ENCODE measurements at regions not wholly inside any gene's neighbourhood (a gene's known extent, or its start where the extent isn't known, plus 50 kb on each side); places are given as distances from the start of the nearest gene placed in this dataset.

DNA sequence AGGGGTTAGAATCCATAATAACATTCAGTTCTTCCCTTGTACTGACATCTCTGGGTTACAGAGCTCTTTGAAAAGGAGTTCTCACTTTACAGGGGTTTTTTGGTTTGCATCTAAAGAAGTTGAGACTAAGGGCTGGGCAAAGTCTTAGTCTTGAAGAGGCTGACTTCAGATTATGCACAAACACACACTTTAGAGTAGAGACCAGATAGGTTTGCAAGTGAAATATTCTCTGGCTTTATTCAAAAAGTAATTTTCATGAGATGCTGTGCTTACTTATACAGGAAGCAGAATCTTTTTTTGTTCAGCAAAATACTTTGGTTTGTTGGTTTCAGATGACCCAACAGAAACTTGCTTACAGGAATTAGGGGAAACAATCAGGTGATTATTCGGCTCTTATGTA is 410.9 kb upstream of the LRRTM1 start:
- intact Hi-C loops (cut with micrococcal nuclease; ENCODE audit: unreplicated experiment), result no loop called here
- H3K4me3 ChIP-seq (ENCODE audit: low read depth, low read length, poor library complexity, severe bottlenecking), result no peak overlapping the region
- TF ChIP-seq EZH2 (IDR thresholded peaks at IDR 0.05; ENCODE audit: borderline replicate concordance, low read depth, low read length, poor library complexity, severe bottlenecking), result no peak
- BruUV-seq (replicated peaks), result no TSS peak
- H3K4me1 ChIP-seq (ENCODE audit: insufficient read depth, low read length, poor library complexity, severe bottlenecking), result no peaks in the 10 kb centered on the region
- DNase-seq (ENCODE audit: low spot score), result no peak
- ChIA-PET POLR2A (ENCODE audit: low non-redundant PET) (no interaction called here), CTCF (no interaction called here)
- H3K27ac ChIP-seq (ENCODE audit: low read depth, low read length, poor library complexity, severe bottlenecking), result no peak overlapping the region
- peaks cover 30% of the 10 kb centered on the region for H3K9me3 ChIP-seq (ENCODE audit: low read depth, low read length, poor library complexity, severe bottlenecking)
- no peaks in the 10 kb centered on the region for H3K36me3 ChIP-seq (ENCODE audit: insufficient read depth, low read length, poor library complexity, severe bottlenecking)
- no peaks in the 10 kb centered on the region for H3K27me3 ChIP-seq (replicated peaks; ENCODE audit: insufficient read depth, low read depth, low read length, poor library complexity)

DNA sequence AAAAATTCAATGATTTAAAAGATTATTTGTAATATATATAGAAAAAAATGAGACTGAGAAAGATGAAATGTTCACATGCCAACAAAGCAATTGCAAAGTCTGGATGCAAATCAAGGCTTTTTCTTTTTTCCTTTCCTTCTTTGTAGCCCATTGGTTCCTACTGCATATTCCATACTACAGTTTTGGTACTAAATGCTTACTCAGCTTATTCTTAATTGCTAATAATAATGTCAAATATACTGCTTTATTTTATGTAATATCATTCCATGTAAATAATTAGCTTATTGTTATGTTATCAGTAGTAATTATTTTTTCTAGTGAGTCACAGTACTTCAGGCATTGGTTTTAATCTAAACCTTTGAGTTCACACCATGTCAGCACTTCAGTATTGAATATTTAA is 407.4 kb upstream of the LRRTM1 start:
- Histone ChIP-seq H3K4me1 (ENCODE audit: insufficient read depth, low read length, poor library complexity, severe bottlenecking) (no peaks in the 10 kb centered on the region), H3K9me3 (ENCODE audit: low read depth, low read length, poor library complexity, severe bottlenecking) (peaks cover 30% of the 10 kb centered on the region), H3K36me3 (ENCODE audit: insufficient read depth, low read length, poor library complexity, severe bottlenecking) (no peaks in the 10 kb centered on the region), H3K27ac (ENCODE audit: low read depth, low read length, poor library complexity, severe bottlenecking) (no peak overlapping the region), H3K4me3 (ENCODE audit: low read depth, low read length, poor library complexity, severe bottlenecking) (no peak overlapping the region), H3K27me3 (replicated peaks; ENCODE audit: insufficient read depth, low read depth, low read length, poor library complexity) (no peaks in the 10 kb centered on the region)
- ChIA-PET CTCF (no interaction called here), POLR2A (ENCODE audit: low non-redundant PET) (no interaction called here)
- TF ChIP-seq, protein P1, sequence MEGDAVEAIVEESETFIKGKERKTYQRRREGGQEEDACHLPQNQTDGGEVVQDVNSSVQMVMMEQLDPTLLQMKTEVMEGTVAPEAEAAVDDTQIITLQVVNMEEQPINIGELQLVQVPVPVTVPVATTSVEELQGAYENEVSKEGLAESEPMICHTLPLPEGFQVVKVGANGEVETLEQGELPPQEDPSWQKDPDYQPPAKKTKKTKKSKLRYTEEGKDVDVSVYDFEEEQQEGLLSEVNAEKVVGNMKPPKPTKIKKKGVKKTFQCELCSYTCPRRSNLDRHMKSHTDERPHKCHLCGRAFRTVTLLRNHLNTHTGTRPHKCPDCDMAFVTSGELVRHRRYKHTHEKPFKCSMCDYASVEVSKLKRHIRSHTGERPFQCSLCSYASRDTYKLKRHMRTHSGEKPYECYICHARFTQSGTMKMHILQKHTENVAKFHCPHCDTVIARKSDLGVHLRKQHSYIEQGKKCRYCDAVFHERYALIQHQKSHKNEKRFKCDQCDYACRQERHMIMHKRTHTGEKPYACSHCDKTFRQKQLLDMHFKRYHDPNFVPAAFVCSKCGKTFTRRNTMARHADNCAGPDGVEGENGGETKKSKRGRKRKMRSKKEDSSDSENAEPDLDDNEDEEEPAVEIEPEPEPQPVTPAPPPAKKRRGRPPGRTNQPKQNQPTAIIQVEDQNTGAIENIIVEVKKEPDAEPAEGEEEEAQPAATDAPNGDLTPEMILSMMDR (conservative IDR thresholded peaks at IDR 0.05; ENCODE audit: low read depth, low read length), result no peak
- no peak for TF ChIP-seq EZH2 (IDR thresholded peaks at IDR 0.05; ENCODE audit: borderline replicate concordance, low read depth, low read length, poor library complexity, severe bottlenecking)
- intact Hi-C loops (cut with micrococcal nuclease; ENCODE audit: unreplicated experiment), result no loop called here
- no TSS peak for BruUV-seq (replicated peaks)
- DNase-seq (ENCODE audit: low spot score), result no peak

DNA sequence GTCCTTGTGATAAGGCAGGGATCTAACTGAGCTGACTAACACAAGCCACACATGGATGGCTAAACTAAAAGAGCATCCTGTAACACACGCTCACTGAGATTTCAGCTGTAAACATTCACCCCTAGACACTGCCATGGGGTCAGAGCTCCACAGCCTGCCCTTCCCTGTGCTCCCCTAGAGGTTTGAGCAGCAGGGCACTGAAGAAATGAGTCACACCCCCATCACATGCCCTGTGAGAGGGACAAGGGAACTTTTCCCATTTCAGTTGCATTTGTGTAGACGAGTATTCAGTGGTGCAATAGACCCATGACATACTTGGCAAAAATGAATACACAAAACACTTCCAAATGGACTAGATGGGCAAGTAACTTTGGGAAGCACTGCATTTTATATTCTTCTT is 402.4 kb upstream of the LRRTM1 start:
- TF ChIP-seq EZH2 (IDR thresholded peaks at IDR 0.05; ENCODE audit: borderline replicate concordance, low read depth, low read length, poor library complexity, severe bottlenecking), result no peak
- TF ChIP-seq, protein P1 (conservative IDR thresholded peaks at IDR 0.05; ENCODE audit: low read depth, low read length), result no peak
- no peak overlapping the region for H3K27ac ChIP-seq (ENCODE audit: low read depth, low read length, poor library complexity, severe bottlenecking)
- no peaks in the 10 kb centered on the region for H3K27me3 ChIP-seq (replicated peaks; ENCODE audit: insufficient read depth, low read depth, low read length, poor library complexity)
- BruUV-seq (replicated peaks), result no TSS peak
- ChIA-PET POLR2A (ENCODE audit: low non-redundant PET) (no interaction called here), CTCF (no interaction called here)
- H3K36me3 ChIP-seq (ENCODE audit: insufficient read depth, low read length, poor library complexity, severe bottlenecking), result no peaks in the 10 kb centered on the region
- H3K4me1 ChIP-seq (ENCODE audit: insufficient read depth, low read length, poor library complexity, severe bottlenecking), result no peaks in the 10 kb centered on the region
- peaks cover 16% of the 10 kb centered on the region for H3K9me3 ChIP-seq (ENCODE audit: low read depth, low read length, poor library complexity, severe bottlenecking)
- DNase-seq (ENCODE audit: low spot score), result no peak
- intact Hi-C loops (cut with micrococcal nuclease; ENCODE audit: unreplicated experiment), result no loop called here
- no peak overlapping the region for H3K4me3 ChIP-seq (ENCODE audit: low read depth, low read length, poor library complexity, severe bottlenecking)

DNA sequence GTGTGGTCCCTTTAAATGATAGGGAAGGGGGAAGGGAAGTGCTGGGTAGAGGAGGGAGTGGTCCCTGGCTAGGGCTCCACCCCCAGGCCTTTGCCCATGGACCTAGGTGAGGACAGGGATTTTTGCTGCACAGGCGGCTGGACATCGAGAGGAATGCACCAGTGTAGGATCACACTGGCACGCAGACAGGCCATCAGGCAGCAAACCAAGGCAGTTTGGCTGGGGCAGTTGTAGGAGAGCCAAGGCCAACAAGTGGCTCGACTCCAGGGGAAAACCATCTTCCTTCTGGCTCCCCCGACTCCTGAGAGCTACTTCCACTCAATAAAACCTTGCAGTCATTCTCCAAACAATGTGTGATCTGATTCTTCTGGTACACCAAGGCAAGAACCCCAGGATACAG is 402.0 kb upstream of the LRRTM1 start:
- intact Hi-C loops (cut with micrococcal nuclease; ENCODE audit: unreplicated experiment), result no loop called here
- no TSS peak for BruUV-seq (replicated peaks)
- ChIA-PET POLR2A (ENCODE audit: low non-redundant PET) (no interaction called here), CTCF (no interaction called here)
- Histone ChIP-seq H3K4me1 (ENCODE audit: insufficient read depth, low read length, poor library complexity, severe bottlenecking) (no peaks in the 10 kb centered on the region), H3K27me3 (replicated peaks; ENCODE audit: insufficient read depth, low read depth, low read length, poor library complexity) (no peaks in the 10 kb centered on the region), H3K4me3 (ENCODE audit: low read depth, low read length, poor library complexity, severe bottlenecking) (no peak overlapping the region), H3K9me3 (ENCODE audit: low read depth, low read length, poor library complexity, severe bottlenecking) (peaks cover 15% of the 10 kb centered on the region), H3K36me3 (ENCODE audit: insufficient read depth, low read length, poor library complexity, severe bottlenecking) (no peaks in the 10 kb centered on the region), H3K27ac (ENCODE audit: low read depth, low read length, poor library complexity, severe bottlenecking) (no peak overlapping the region)
- DNase-seq (ENCODE audit: low spot score), result no peak
- TF ChIP-seq, protein P1 (conservative IDR thresholded peaks at IDR 0.05; ENCODE audit: low read depth, low read length), result no peak
- TF ChIP-seq EZH2 (IDR thresholded peaks at IDR 0.05; ENCODE audit: borderline replicate concordance, low read depth, low read length, poor library complexity, severe bottlenecking), result no peak

All from A673 (cell line).